CMK (cell line): ENCODE measurements at regions not wholly inside any gene's neighbourhood (a gene's known extent, or its start where the extent isn't known, plus 50 kb on each side); places are given as distances from the start of the nearest gene placed in this dataset.
"Not testable (repeated sequence)": the region's sequence is repeated elsewhere in the genome, so short reads cannot be mapped to it uniquely, and the experiment has no call there.

Experiments used
- DNase-seq: peaks from one replicate; pipeline ENCODE4 v3.0.0-alpha.2; 2010; ENCODE audit warnings: low read depth

- DNase-seq: no peak
Measured at GRCh38 chr5:167284222-167284890, 1007.1 kb upstream of the WWC1 start.

GRCh38 chr5:167285591-167285990, 1005.9 kb upstream of the WWC1 start:
- no peak for DNase-seq

- no peak for DNase-seq
Measured at GRCh38 chr5:167286891-167287290, 1004.6 kb upstream of the WWC1 start.

GRCh38 chr5:167290478-167290877, 1001.0 kb upstream of the WWC1 start:
- no peak for DNase-seq

GRCh38 chr5:167294882-167295680, 996.4 kb upstream of the WWC1 start:
- DNase-seq: no peak

GRCh38 chr5:167295681-167296005, 995.8 kb upstream of the WWC1 start:
- no peak for DNase-seq

GRCh38 chr5:167296066-167296465, 995.4 kb upstream of the WWC1 start:
- no peak for DNase-seq

GRCh38 chr5:167296661-167297060, 994.8 kb upstream of the WWC1 start:
- no peak for DNase-seq

GRCh38 chr5:167299861-167300260, 991.6 kb upstream of the WWC1 start:
- DNase-seq: not testable (repeated sequence)

GRCh38 chr5:167303582-167303981, 987.9 kb upstream of the WWC1 start:
- no peak for DNase-seq

GRCh38 chr5:167304834-167305469, 986.5 kb upstream of the WWC1 start:
- no peak for DNase-seq

- no peak for DNase-seq
Measured at GRCh38 chr5:167305591-167306213, 985.7 kb upstream of the WWC1 start.

GRCh38 chr5:167307042-167307441, 984.4 kb upstream of the WWC1 start:
- DNase-seq: no peak

- DNase-seq: no peak
Measured at GRCh38 chr5:167308466-167308865, 983.0 kb upstream of the WWC1 start.

GRCh38 chr5:167309941-167310517, 981.4 kb upstream of the WWC1 start:
- no peak for DNase-seq

GRCh38 chr5:167311340-167311739, 980.1 kb upstream of the WWC1 start:
- DNase-seq: no peak

- DNase-seq: no peak
Measured at GRCh38 chr5:167312225-167312624, 979.2 kb upstream of the WWC1 start.

GRCh38 chr5:167315762-167316161, 975.7 kb upstream of the WWC1 start:
- DNase-seq: no peak

- DNase-seq: no peak
Measured at GRCh38 chr5:167317884-167318283, 973.6 kb upstream of the WWC1 start.

- DNase-seq: no peak
Measured at GRCh38 chr5:167319243-167319642, 972.2 kb upstream of the WWC1 start.

- DNase-seq: no peak
Measured at GRCh38 chr5:167320019-167320418, 971.4 kb upstream of the WWC1 start.

GRCh38 chr5:167332309-167332708, 959.1 kb upstream of the WWC1 start:
- no peak for DNase-seq
